NCI-H2107 (cell line): ENCODE measurements at regions not wholly inside any gene's neighbourhood (a gene's known extent, or its start where the extent isn't known, plus 50 kb on each side); places are given as distances from the start of the nearest gene placed in this dataset.

Experiments
- DNase-seq: peaks from one replicate; lab custom pipeline; 2025; lab: John Stamatoyannopoulos, UW

DNA sequence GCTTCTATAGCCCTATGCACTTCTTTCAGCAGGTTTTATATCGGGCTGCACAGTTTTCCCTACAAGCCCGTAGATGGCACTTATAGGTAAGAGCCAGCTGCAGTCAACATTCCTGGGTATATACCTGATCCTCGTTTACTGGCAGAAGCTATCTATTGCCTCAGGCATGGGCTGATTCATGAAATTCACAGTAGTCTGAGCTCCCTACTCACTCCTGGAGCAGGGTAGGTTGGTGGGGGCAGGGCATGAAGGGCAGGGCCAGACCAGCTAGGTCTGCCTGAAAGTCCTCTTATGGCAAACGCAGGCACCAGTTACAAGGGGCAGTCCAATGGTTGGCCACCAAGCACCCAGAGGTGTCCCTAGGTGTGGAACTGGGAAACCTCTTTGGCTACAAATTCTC, 345.8 kb downstream of the RPS29 start:
- DNase-seq: no peak

GRCh38 chr14:49228552-49228951, 357.6 kb downstream of the RPS29 start:
- DNase-seq: no peak

GRCh38 chr14:49221316-49221715, 364.9 kb downstream of the RPS29 start:
- DNase-seq: no peak

- DNase-seq: no peak
Measured at GRCh38 chr14:49220492-49220891, 365.7 kb downstream of the RPS29 start.

DNA sequence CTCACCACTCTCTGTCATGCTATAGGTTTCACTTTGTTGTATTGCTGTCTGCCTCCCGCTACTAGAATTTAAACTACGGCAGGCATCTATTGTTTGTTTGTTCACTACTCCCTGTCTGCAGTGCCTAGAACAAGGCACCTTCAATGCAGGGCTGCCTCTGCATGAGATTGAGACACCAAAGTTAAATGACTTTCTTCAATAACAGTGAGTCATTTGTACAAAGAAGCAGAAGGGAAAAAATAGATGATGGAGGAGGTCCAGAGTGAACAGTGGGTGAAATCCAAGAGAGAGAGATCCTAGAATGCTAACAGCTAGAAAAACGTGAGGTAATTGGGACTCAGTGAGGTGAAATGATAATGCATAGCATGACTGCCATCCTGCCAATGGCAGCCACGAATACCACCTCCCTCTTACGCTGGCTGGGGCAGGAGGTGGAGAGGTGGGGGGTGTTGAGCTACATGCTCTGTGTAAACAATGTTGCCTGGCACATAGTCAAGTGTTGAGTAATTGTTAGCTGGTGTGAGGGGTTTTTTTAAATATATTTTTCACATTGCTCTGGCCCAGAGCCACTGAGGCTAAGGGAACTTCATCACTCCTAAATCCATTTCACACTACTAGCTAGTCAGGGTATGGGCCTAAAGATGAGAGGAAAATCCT, 367.6 kb downstream of the RPS29 start:
- no peak for DNase-seq

- no peak for DNase-seq
Measured at GRCh38 chr14:49212721-49213120, 373.5 kb downstream of the RPS29 start.

GRCh38 chr14:49209416-49209815, 376.8 kb downstream of the RPS29 start:
- no peak for DNase-seq

DNA sequence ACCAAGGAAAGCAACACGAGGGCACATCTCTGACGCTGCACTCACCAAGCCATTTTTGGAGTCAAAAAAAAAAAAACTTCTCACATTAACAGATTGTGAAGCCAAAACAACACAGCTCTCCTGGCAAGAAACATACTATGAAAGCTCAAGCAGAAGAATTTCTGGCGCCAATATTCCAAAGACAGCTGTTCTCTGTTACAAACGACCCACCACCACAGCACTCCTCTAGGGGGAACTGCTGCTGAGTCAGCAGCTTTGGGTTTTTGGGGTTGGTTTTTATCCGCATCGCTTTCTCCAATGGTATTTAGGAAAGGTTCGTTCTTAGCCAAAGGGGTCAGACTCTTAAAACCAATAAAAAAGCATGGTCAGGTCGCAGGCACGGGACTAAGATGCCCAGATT, 379.4 kb downstream of the RPS29 start:
- no peak for DNase-seq

DNA sequence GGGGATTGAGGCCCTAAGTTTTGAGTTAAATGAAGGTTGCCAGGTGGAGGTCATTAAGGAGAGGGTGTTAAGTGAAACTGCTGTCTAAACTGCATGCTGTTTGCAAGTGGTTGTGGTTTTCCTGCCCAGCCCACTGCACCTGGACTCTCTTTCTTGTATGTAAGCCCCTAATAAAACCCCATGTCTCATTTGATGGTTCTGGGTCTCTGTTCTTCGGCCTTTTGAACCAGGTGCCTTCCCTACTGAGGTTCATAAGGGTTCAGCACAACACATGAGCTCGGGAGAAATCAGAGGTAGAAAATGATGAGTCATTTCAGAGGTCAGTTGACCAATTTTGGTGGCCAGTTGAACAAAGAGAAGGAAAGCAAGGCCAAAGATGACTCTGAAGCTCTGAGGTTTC, 382.5 kb downstream of the RPS29 start:
- no peak for DNase-seq

DNA sequence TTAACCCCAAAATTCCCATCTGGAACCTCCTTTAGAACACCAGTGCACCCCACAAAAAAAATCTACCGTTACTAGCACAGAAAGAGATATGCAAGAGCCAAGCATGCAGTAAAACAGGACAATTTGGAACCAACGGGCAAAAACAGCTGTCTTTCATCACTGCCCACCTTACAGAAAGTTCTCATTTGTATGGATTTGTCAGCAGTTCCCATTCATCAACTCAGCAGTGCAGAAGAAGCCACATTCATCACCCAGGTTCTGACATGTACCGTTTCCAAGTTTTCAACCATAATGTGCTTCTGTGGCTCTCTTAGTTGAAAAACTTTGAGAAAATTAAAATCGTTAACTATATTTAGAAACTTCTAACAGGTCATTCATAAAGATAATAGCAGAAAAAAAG, 387.0 kb downstream of the RPS29 start:
- no peak for DNase-seq

GRCh38 chr14:49196327-49196726, 389.9 kb downstream of the RPS29 start:
- no peak for DNase-seq

DNA sequence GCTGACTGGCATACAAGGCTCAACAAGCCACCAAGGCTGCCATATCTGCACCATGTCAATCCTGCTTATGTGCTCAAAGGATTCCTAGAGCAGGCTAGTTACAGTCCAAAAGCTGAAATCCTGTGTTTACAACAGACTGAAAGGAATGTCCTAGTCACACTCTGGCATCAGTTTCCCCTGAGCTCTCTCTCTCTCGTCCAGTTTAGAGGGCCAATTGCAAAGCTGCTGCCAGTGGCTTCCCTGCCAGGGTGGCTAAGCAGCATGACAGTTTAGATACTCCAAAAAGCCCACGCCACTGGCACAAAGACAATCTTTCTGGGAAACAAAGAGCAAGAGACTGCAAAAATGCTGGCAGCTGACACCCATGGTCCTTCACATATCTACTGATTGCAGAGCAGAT, 392.1 kb downstream of the RPS29 start:
- no peak for DNase-seq

DNA sequence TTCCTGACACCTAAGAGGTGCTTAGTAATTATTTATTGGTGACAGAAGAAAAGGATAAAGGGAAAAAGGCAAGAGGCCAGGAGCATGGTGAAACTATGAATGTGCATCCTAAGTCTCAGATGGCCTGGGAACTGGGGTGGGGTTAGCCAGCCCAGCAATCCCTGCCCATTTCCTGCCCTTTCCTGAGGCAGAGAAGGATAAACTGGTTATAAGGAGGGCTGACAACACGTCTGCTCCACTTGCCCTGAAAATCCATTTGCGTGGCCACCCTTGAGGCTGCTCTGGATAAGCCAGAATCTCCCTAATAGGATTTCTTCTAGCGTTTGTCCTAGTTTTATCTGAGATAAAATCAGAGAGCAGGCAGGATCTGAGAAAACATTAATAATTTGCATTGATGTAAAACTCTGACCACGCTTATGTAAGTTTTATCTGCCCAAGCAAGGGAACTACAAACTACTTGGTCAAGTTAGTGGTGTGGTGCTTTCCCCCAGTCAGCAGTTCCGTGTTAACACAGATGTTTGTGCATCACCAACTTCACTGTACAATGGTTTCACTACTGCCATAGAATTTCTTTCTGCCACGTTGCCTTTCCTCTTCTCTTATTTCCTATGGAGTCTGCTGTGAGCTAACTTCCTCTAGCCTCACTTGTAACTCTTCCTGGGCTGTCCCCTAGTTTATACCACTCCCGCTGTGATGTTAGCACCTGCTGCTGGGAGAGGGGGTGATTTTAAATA, 392.7 kb downstream of the RPS29 start:
- DNase-seq: no peak

DNA sequence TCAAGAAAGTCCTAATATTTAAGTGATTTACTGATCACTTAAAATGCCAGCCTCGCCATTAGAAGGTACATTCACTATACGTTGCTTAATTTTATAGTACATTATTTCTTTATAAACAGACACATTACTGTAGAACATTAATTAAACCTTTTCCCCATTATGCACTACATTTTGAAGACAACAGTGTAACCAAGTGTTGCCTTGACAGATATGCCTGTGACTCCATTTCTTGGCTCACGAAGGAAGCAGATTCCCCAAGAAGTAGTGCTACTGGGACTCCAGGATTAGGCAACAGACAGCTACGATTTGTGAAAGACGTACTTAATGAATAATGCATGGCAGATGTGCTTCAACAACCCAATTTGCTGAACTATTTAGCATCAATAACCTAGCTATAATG, 394.8 kb downstream of the RPS29 start:
- DNase-seq: no peak

DNA sequence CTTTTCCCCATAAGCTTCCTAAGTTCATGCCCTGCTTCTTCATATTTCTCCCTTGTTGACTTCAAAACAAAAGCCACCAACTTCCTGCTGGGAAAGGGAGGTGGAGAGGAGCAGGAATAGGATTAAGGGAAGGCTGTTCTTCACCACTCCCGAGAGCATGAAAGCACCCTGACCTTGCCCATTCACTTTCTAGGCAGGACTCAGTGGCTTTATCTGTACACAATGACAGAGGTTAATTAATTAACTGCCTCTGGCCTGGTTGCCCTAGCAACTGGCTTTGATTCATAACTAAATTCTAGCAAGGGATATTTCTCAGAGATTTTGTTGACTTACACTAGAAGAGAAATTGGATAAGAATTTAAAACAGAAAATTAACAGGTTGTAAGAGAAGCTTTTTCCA, 396.8 kb downstream of the RPS29 start:
- DNase-seq: no peak

GRCh38 chr14:49187799-49188198, 398.4 kb downstream of the RPS29 start:
- DNase-seq: no peak

- peak; percentile 67 for DNase-seq
Measured at GRCh38 chr14:49173765-49174373, 412.3 kb downstream of the RPS29 start.

GRCh38 chr14:49164074-49164473, 422.1 kb downstream of the RPS29 start:
- DNase-seq: no peak

DNA sequence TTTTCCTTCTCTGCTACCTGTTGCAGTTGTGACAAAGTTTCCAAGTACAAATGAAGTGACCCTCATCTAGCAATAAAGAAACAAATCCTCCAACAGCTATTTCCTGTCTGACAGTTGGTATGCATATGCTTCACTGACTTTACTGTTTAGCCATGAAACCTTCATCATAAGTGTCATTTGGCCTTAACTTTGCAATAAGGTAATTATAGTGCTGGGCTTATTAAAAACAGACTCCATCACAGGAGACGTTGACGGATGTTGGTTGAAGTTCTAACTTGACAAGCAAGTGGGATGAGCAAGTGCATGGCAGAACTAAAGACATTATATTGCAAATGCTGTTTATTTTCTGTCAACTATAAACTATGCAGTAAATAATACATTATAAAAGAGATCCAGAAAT, 425.2 kb downstream of the RPS29 start:
- DNase-seq: no peak

DNA sequence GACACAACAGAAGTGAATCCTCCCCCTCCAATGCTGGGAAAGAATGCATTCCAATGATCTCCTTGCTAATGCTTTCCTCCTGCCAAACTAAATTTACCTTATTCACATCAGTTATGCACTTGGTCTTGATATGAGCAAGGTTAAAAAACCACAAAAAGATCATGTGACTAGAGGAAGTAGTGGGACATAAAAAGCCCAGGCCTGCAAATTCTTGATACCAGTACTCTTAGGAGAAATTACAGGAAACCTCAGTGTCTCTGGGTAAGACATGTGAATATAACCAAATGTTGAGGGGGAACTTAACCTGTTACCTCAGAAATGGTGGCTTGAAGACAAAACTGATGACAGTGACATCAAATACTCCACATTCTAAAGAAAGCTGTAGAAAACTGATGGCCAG, 427.1 kb downstream of the RPS29 start:
- no peak for DNase-seq

DNA sequence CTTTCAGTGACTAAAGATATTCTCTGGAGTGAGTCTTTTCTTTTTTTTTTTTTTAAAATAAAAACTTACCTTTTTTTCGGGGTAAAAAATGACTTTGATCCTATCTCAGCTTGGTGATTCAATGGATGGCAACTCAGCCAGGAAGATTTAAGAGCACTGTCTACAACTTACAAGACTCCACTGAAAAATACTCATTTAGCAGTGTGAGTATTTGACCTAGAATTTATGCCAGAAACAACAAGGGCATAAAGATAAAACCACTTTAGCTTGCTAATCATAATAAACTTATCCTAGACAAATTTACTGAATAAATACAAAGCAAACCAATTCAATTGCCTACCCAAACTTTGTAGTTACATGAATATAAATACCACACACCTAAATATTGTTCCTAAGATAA, 446.6 kb downstream of the RPS29 start:
- no peak for DNase-seq

- no peak for DNase-seq
Measured at GRCh38 chr14:49134940-49135339, 451.2 kb downstream of the RPS29 start.

DNA sequence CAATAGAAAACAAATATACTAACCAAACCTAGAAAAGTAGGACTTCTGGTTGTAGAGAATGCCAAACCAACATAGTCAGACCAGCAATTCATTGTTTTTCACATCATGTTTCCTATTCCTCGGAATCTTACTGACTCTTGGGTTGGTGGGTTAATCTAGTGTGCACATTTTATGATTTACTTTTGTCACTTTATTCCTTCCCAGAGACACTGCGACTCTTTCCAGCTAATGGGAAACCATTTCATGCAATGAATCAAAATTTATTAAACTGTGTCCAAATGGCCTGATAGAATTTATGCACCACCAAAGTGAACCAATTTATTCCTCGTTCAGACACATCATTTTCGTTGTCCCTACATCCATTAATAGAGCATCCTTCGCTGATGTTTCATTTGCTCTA, 464.9 kb downstream of the RPS29 start:
- no peak for DNase-seq
